ENCODE measurements at regions not wholly inside any gene's neighbourhood (a gene's known extent, or its start where the extent isn't known, plus 50 kb on each side); places are given as distances from the start of the nearest gene placed in this dataset.

GRCh38 chr2:52919673-52920072 is 847.9 kb upstream of the CHAC2 start:
- no peak for TF ChIP-seq CTCF (IDR thresholded peaks at IDR 0.05)
- TF ChIP-seq POLR2A (IDR thresholded peaks at IDR 0.05), result no peak
- ATAC-seq (peak in 3 of 4 donors; percentile 36 to 99 (median 77)), DNase-seq (no peak)
- Histone ChIP-seq H3K4me3 (no peak overlapping the region), H3K27ac (no peak overlapping the region), H3K9me3 (no peaks in the 10 kb centered on the region), H3K4me1 (no peaks in the 10 kb centered on the region), H3K27me3 (no peaks in the 10 kb centered on the region), H3K36me3 (no peaks in the 10 kb centered on the region)
- 30% methylated on average over 4 of the region's 4 CpGs for WGBS (ENCODE audit: insufficient coverage, low coverage, low lambda C conversion rate, missing lambda C conversion rate)
- intact Hi-C loops (cut with DNase I), result no loop called here

- intact Hi-C loops (cut with DNase I), result no loop called here
- Histone ChIP-seq H3K4me3 (no peak overlapping the region), H3K27ac (no peak overlapping the region), H3K27me3 (no peaks in the 10 kb centered on the region), H3K4me1 (no peaks in the 10 kb centered on the region), H3K9me3 (no peaks in the 10 kb centered on the region), H3K36me3 (no peaks in the 10 kb centered on the region)
- DNase-seq (no peak), ATAC-seq (no peak)
- TF ChIP-seq CTCF (IDR thresholded peaks at IDR 0.05), result no peak
- TF ChIP-seq POLR2A (IDR thresholded peaks at IDR 0.05), result no peak
- 29% methylated on average over 1 of the region's 1 CpG for WGBS (ENCODE audit: insufficient coverage, low coverage, low lambda C conversion rate, missing lambda C conversion rate)
These were observed 849.1 kb upstream of the CHAC2 start for GRCh38 chr2:52918551-52918950.

GRCh38 chr2:52916981-52917380 is 850.6 kb upstream of the CHAC2 start:
- no peaks in the 10 kb centered on the region for H3K4me1 ChIP-seq
- H3K27me3 ChIP-seq, result no peaks in the 10 kb centered on the region
- DNase-seq, result no peak
- no peak overlapping the region for H3K4me3 ChIP-seq
- intact Hi-C loops (cut with DNase I), result no loop called here
- no peak for ATAC-seq
- H3K9me3 ChIP-seq, result no peaks in the 10 kb centered on the region
- no peak overlapping the region for H3K27ac ChIP-seq
- WGBS (ENCODE audit: insufficient coverage, low coverage, low lambda C conversion rate, missing lambda C conversion rate), result 25% methylated on average over 3 of the region's 3 CpGs
- H3K36me3 ChIP-seq, result no peaks in the 10 kb centered on the region
- no peak for TF ChIP-seq CTCF (IDR thresholded peaks at IDR 0.05)
- TF ChIP-seq POLR2A (IDR thresholded peaks at IDR 0.05), result no peak

GRCh38 chr2:52904355-52904891 is 863.2 kb upstream of the CHAC2 start:
- Histone ChIP-seq H3K36me3 (no peaks in the 10 kb centered on the region), H3K27me3 (no peaks in the 10 kb centered on the region), H3K4me3 (no peak overlapping the region), H3K9me3 (no peaks in the 10 kb centered on the region), H3K27ac (no peak overlapping the region), H3K4me1 (no peaks in the 10 kb centered on the region)
- 14% methylated on average over 1 of the region's 1 CpG for WGBS (ENCODE audit: insufficient coverage, low coverage, low lambda C conversion rate, missing lambda C conversion rate)
- intact Hi-C loops (cut with DNase I), result no loop called here
- ATAC-seq, result peak in 2 of 4 donors; percentile 70 to 79
- no peak for DNase-seq
- TF ChIP-seq CTCF (IDR thresholded peaks at IDR 0.05) (no peak), POLR2A (IDR thresholded peaks at IDR 0.05) (no peak)

All from right lobe of liver (tissue), 6 donors.